HG02840 (cell line): ENCODE measurements at regions not wholly inside any gene's neighbourhood (a gene's known extent, or its start where the extent isn't known, plus 50 kb on each side); places are given as distances from the start of the nearest gene placed in this dataset.

ENCODE experiments used
- ATAC-seq: cut with Tn5 transposase; IDR thresholded peaks from one replicate; pipeline ENCODE4 v1.9.1; 2021; ENCODE audit warnings: mild to moderate bottlenecking, moderate library complexity, moderate number of reproducible peaks; ENCODE audit not compliant: unreplicated experiment, low FRiP score

DNA sequence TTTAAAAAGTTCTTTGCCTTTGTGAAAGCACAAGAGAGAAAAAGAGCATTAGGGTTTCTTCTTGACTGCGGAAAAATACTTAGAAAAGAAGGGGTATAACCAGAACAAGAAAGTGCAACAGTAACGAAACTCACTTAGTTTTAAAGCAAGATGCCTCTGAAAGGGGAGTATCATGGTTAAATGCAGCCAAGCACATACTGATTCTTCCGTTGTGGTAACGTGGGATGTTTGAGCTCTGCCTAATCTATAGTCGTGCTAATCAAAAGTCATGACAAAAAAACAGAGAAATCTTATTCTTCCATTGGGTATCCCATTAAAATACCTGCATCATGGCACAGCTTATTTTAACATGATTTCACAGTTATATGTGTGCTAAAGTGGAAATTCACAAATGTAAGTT, 187.8 kb upstream of the LRFN5 start:
- ATAC-seq = no peak

DNA sequence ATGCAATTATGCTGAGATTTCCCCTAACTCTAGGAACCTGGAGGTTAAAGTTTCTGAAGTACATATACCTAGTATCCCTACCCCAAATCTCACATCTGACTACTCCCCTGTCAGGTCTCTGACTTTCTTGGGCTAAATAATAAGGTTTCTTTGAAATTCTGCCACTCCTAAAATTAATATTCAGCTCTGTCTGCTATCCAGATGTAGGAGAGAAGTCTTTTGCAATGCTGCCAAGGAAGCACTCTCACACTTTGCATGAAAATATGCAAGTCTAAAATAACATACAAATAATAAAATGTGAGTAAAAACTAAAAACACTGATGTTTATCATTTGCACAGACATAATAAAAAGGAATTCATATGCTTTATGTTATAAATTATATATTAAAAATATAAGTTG, 196.9 kb upstream of the LRFN5 start:
- no peak for ATAC-seq

DNA sequence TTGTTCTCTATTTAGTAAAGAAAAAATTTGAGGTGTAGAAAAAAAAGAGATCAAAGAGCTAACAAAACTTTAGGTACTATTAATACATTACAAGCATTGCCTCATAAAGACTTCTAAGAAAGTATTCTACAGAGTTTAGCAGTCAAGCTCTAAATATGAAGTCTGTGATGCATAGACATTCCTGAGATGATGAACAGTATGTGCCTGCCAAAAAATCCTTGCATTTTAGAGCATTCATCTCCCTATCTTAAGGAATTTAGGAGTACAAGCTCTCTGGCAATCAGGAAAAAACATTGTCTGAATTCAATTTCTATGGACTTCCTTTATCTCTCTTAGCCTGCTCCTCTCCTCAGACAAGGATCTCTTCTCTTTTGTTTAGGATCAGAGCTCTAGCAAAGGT, 202.6 kb upstream of the LRFN5 start:
- ATAC-seq = no peak

DNA sequence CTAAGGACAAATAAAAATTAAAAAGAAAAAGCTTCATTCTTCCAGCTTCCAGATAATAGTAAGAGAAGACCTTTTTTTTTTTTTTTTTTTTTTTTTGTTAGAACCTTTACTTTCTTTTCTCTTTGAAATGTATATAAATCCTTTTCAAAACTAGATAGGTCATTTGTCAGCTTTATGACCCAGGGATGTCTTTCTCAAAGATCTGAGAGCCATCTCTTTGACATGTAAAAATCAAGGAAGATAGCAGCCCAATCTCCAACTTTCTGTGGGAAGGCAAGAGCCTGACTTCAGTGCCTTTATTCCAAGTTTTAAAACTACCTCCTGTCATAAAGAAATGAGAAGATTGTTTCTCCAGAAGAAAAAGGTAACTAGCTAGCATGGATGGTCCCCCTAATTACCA, 203.3 kb upstream of the LRFN5 start:
- ATAC-seq = no peak

DNA sequence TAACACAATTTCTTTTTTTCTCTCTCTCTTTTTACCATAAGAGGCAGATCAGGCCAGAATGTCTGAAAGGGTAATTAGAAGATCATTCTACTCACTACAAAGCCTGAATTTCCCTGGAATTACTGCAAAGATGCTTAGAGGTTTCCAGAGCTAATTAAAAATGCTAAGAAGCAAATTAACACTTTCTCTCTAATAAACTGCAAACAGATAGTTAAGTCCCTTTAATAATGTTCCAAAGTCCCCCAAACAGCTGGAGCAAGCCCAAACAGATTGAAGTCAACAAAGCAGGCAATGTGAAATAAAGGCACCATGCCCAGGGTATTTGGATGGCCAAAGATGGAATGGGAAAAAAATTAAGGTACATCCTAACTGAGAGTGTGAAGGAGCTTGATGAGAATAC, 208.8 kb upstream of the LRFN5 start:
- ATAC-seq = no peak

DNA sequence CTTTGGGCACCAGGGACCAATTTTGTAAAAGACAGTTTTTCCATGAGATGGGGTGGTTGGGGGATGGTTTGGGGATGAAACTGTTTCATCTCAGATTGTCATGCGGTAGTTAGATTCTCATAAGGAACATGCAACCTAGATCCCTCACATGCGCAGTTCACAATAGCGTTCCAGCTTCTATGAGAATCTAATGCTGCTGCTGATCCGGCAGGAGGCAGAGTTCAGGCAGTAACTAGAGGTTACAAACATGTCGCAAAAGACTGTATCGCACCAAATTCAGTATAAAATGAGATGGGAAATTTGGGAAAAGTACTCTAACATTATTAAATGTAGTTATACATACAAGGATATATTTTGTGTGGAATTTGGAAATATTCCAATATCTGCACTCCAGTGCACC, 213.2 kb upstream of the LRFN5 start:
- ATAC-seq = no peak

DNA sequence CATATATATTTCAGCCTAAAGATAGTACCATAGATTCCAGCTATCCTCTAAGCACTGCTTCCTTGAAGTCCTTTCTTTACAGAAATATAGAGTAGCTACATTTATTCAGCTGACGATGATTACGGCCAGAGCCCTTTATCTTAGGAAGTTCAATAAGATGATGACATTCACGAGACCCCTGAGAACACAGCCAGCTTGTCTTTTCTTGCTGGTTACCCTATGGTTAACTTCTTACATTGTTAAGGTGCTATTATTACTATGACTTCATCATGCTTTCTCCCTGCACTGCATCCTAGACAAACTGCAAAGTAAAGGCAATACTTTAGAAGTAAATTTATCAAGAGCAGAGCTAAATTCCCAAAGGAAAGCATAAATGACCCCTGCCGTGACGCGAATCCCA, 214.4 kb upstream of the LRFN5 start:
- no peak for ATAC-seq

DNA sequence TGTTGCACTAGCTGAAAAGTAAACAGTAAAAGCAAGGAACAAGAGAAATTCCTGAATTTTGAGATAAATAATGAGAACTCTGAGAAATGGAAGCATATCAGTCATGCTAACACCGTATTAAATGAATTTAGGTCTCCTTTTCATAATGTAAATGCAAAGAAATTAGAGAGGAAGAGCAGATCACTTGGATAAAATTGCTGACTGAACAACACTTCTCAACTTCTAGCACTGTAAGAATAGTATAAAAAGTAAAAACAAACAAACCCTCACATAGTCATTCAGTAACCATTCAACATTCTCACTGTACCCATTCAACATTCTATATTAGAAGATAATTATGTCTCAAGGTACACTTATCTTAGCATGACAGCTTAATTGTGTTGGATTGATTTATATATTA, 217.3 kb upstream of the LRFN5 start:
- no peak for ATAC-seq

DNA sequence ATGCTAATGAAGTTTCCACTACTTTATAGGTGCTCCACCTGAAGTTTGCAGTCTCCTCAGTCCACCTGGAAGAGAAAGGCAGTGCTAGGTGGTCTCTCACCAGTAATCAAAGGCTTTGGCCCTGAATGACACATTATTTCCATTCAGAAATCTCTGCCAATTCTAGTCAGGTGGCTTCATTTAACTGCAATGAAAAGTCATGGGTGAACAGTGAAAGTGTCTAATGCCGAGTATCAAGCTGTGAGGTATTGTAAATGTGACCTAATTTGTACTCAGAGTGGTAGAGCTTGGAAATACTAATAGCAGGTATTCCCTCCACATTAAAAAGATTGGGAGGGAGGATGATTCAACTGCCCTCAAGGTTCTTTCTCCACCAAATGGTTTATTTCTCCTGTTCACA, 220.9 kb upstream of the LRFN5 start:
- ATAC-seq = no peak

DNA sequence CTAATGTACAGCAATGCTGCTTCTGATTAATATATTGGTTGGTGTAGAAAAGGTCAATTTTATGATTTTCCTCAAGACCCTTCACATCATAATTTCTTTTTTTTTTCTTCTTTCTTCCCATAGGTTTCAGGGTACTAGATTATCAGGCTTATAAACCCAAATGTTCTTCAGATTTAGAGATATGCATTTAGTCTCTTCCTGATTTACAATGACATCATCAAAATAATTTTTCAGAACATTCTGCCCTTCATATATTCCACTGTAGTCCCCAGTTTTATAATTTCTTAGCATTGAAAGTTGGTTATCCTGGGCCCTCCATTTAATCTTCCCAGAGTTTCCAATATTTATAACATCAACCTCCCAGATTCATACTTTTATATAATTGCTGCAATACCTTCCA, 226.7 kb upstream of the LRFN5 start:
- ATAC-seq = no peak

DNA sequence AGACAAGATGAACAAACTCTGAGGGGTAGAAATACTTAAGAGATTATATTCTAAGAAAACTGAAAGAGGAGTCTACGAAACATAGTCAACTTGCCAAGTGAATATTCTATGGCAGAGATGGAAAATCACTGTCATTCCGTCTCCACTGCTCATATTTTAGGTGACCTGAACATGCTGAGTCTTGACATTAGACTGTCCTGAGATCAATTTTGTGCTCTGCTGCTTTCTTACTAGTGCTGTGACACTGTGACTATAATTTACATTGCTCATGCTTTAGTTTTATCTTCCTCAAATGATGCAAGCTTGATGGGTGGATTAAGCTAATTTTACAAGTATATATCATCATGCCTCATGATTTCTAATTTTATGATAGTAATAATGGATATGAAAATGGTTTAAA, 228.2 kb upstream of the LRFN5 start:
- ATAC-seq = no peak

DNA sequence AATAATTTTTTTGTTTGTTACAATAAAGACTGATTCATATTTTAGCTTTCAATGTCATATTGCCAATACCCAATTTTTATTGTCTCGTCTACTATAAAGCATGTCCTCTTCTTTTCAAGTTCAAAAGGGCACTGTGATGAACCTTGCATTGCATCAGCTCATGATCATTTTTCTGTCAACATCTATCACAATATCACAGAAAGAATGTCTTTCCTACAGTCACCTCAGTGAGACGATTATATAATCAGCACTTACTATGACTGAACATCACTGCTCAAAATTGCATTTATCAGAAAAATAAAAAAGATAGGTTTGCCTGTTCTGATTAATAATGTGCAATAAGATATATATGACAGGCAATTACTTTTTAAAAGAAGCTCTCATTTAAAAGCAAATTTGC, 228.7 kb upstream of the LRFN5 start:
- ATAC-seq = no peak

DNA sequence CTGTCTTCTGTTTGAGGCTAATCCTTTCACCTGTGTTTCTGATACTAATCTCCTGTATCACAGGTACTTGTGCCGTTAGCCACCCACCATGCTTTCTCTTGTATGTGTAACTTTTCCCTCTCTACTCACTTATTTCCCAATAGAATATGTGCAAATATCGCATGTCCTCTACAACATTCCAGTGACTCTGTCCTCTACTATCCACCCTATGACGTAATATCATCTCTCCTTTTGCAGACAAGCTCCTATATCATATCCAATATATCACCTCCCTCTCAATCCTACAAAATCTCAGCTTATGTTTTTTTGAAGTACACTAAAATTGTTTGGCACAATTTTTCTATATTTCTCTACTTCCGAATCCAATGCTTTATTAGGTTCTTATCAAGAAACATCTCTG, 232.6 kb upstream of the LRFN5 start:
- ATAC-seq = no peak

DNA sequence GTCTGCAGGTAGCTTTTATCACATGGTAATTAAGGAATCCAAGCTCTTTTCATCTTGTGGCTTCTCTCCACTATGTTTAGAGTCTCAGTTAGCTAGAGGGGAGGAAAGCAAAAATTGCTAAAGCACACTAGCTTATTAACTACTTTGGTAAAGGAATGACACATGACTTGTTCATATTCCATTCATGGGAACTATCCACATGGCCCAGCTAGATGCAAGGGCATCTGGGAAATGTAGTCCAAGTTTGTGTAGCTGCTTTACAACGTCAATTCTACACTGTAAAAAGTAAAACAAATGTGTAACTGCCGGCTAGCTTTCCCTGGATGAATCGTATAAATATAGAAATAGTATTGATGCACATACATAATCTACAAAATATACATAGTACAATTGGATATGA, 244.5 kb upstream of the LRFN5 start:
- no peak for ATAC-seq

DNA sequence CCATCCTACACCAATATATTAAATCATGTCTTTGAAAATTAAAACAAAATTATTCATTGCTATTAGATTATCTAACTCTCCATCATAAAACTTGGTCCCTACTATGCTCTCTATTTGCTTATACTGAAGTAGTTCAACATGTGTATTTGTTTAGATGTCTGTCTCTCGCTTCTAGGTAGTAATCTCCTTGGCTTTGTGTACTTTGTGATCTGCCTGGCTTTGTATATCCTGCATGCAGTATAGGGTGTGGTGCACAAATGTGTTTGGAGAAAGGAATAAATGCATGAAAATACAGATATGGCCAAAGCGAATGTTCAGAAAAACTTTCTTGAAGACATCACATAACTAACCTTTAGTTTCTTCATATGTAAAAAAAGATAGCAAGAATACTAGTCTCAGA, 246.6 kb upstream of the LRFN5 start:
- ATAC-seq = no peak

DNA sequence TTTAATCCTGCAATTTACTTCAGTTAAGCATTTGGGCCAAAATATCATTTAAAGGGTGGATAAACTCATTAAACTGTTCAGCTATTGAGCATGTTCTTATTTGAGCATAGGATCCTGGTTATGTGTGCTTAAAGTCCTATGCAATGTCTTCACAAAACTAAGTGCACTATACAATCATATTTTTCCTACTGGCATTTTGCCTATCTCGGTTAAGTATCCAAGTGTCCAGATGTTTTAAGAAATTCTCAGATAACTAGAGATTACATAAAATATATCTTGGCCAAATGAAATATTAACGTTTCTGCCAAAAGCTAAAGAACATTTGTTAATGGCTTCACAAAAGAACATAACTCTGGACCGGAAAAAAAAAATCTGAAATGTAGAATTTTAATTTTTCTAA, 250.8 kb upstream of the LRFN5 start:
- ATAC-seq = no peak

DNA sequence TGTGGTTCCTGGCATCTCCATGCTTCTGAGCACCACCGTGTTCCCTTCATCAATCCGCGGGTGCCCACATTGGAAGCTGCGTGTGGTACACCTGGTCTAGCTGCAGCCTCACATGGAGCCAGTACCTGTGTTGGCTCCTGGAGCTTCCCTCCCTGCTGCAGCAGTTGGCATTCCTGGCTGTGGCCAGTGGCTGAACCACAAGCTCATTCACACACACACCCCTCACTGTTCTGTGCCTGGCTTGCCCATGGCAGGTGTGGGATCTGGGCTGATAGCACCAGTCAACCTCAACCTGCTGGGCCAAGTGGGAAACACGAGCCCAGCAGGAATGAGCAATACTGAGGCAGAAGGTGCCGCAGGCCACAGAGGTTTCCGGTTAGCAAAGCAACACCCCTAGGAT, 256.2 kb upstream of the LRFN5 start:
- no peak for ATAC-seq

DNA sequence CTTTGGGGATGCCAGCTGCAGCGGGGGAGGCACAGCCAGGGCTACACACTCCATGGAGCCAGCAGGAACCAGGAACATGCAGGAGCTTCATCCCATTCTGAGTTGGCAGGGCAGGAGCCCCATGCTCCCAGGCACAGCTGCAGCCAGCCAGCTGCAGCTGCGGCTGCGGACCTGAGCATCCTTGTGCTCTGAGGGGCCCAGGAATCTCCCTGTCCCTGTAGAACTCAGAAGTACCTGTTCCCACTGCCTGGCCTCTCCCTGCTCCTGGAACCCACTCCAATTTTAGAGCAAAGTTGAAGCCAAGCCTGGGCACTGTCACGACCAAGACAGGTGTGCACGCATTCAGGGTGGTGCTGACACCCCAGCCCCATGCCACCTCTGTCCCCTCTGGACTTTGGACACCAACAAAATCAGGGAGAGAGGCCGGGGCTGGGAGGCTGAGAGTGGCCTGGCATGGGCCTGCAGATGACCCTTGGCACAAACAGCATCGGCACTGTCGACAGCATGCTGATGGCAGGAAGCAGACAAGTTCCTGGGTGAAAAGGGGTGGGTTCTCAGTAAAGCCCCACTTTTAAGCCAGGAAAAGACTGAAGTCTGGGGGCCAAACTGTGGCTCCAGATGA, 257.3 kb upstream of the LRFN5 start:
- ATAC-seq = no peak

DNA sequence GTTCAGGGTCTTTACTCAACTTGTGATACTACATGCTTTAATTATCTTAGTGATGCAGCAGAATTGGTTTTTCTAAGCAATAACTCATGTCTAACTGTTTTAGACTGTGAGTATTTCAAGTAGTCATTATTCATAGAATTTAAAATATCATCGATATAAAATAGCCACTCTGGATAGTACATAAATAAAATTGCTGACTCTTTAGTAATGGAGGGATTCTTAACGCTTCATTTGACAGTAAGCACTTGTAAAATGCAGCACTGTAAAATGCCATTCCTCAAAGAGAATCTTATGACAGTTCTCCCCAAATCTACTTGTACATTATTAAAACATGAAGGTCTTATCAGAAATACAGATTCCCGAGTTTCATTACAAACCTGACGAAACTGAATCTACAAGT, 262.8 kb upstream of the LRFN5 start:
- no peak for ATAC-seq

DNA sequence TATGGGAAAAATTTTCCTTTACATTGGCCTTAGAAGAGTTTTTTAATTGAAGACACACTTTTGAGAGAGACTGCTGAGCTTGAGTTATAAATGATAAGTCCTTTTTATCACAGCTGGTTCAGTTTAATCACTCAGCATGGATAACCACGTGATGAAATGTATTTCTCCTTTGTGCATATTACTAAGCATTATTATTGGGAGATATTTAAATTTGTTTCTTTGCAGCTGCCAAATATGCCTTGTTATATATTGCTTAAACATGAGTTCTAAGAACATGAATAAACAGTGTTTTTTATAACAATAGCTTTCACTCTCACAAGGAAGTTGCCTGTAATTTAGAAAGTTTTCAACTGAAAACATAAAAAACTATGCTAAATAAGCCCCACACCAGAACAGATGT, 293.5 kb upstream of the LRFN5 start:
- no peak for ATAC-seq

DNA sequence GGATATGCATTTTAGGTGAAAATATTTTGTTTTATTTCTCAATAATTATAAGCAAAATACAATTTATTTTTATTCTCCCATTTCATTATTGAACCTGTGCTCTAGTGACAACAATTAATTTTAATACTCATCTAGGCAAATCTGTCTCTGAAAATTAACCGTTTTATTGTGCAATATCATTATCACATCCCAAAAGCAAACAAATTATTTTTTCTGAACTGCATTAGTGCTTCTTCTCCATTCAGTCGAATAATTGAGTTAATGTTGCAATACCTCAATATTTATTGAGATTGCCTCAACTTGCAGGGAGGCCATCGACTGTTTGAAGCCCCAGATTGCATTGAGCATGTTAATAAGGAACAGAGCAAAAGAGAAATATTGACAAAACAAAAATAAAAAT, 303.2 kb upstream of the LRFN5 start:
- no peak for ATAC-seq

DNA sequence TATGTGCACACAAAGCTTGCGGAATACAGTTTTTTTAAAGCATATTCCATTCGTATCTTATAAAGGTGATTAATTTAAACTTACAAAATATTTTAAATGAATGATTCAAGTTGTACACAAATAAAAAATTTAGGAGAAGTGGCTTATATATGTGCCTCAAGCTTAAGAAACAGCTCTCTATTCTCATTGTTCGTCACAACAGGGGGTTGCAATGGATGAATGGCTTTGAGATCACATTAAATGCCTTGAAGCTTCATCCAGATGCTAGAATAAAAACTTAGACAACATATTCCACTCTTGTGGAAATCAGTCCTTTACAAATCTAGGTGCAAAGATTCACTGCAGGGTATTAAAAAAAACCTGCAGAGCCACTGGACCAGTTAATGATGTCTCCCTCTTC, 303.9 kb upstream of the LRFN5 start:
- ATAC-seq = no peak

DNA sequence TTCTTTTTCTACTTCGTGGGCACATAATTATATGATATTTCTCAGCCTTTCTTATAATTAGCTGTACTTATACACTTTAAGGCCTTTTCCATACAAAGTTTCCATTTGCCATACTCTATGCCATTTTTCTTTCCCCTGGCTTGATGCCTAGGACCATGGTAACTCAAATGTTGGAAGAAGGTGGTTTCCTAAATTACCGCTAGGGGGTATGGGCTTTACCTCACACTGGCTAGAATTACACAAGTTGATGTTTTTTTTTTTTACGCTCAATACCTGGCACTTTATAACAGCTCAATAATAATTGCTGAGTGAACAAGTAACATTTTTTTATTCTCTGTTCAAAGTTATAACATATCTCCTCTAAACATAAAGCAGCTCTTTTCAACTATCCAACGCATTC, 306.8 kb upstream of the LRFN5 start:
- ATAC-seq = no peak
